IPS DF 6.9 (cell line): ENCODE measurements at regions not wholly inside any gene's neighbourhood (a gene's known extent, or its start where the extent isn't known, plus 50 kb on each side); places are given as distances from the start of the nearest gene placed in this dataset.

Source experiments
- DNase-seq: peaks from one replicate; pipeline ENCODE4 v3.0.0-alpha.2; 2013; ENCODE audit warnings: low read depth, low spot score
- H3K27ac ChIP-seq: one replicate; pipeline ENCODE4 v1.5.1; 2013; ENCODE audit warnings: low read length, control low read depth
- H3K27me3 ChIP-seq: 2 replicates; pipeline ENCODE4 v1.6.1; 2013; ENCODE audit warnings: mild to moderate bottlenecking, low read length; ENCODE audit not compliant: control insufficient read depth, insufficient read depth
- H3K36me3 ChIP-seq: 2 replicates; pipeline ENCODE4 v1.6.1; 2013; ENCODE audit warnings: low read length; ENCODE audit not compliant: control insufficient read depth, insufficient read depth
- H3K4me1 ChIP-seq: 2 replicates; pipeline ENCODE4 v1.6.1; 2013; ENCODE audit warnings: low read length; ENCODE audit not compliant: control insufficient read depth, insufficient read depth
- H3K4me3 ChIP-seq: 2 replicates; pipeline ENCODE4 v1.5.1; 2013; ENCODE audit warnings: mild to moderate bottlenecking, low read length
- H3K9me3 ChIP-seq: 2 replicates; pipeline ENCODE4 v1.6.1; 2013; ENCODE audit warnings: low read length, inconsistent platforms; ENCODE audit not compliant: control insufficient read depth, insufficient read depth
- WGBS: extraction: QIAGEN DNeasy Blood & Tissue Kit; methylation state at CpG from one replicate; pipeline ENCODE4 v1.1.7; 2013; ENCODE audit warnings: mixed read lengths, missing lambda C conversion rate; ENCODE audit not compliant: insufficient read length, insufficient coverage; 5-methylcytosine and 5-hydroxymethylcytosine counted together

- no peaks in the 10 kb centered on the region for H3K9me3 ChIP-seq
- H3K36me3 ChIP-seq = no peaks in the 10 kb centered on the region
- H3K27me3 ChIP-seq = no peaks in the 10 kb centered on the region
- no peak for DNase-seq
- H3K4me3 ChIP-seq = no peak overlapping the region
- H3K4me1 ChIP-seq = no peaks in the 10 kb centered on the region
- H3K27ac ChIP-seq = no peak overlapping the region
Measured at GRCh38 chr4:169342906-169343564, 72.3 kb upstream of the SH3RF1 start.

DNA sequence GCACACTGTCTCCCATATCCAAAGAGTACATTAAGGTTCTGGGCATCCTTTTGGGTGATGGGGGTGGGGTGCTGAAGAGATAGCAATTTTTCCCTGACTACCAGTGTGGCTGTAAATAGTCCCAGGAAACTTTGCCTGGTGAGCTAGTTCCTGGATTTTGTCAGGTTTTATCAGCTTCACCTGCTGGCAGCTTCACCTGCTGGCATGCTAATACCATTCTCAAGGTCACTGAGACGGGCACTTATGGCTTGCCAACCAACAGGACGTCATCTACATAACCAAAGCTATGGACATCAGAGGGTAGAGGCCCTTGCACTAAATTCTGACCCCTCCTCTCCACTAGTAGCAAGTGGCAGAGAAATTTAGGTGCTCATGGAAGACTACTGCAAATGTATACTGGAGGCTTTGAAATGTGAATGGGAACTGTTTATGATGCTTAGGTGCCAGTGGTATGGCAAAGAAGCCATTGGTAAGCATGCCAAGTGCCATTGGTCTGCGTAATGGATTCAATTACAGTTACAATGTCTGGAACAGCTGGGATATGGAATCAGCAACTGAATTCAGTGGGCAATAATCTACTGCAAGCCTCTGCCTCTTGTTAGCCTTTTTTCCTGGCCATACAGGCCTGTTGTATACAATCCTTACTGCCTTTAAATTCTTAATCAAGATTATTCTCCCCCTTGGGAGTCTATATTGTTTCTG, 71.6 kb upstream of the SH3RF1 start:
- Histone ChIP-seq H3K36me3 (no peaks in the 10 kb centered on the region), H3K4me1 (no peaks in the 10 kb centered on the region), H3K4me3 (no peak overlapping the region), H3K27me3 (no peaks in the 10 kb centered on the region), H3K9me3 (no peaks in the 10 kb centered on the region), H3K27ac (no peak overlapping the region)
- DNase-seq = no peak
- WGBS = no CpG with 5 or more reads among the region's 3 CpGs

GRCh38 chr4:169341490-169341889, 70.7 kb upstream of the SH3RF1 start:
- Histone ChIP-seq H3K4me1 (no peaks in the 10 kb centered on the region), H3K36me3 (no peaks in the 10 kb centered on the region), H3K4me3 (no peak overlapping the region), H3K27ac (no peak overlapping the region), H3K9me3 (no peaks in the 10 kb centered on the region), H3K27me3 (no peaks in the 10 kb centered on the region)
- WGBS = no CpG with 5 or more reads among the region's 4 CpGs
- DNase-seq = no peak

GRCh38 chr4:169340834-169341233, 70.1 kb upstream of the SH3RF1 start:
- no peak for DNase-seq
- Histone ChIP-seq H3K27ac (no peak overlapping the region), H3K27me3 (no peaks in the 10 kb centered on the region), H3K9me3 (no peaks in the 10 kb centered on the region), H3K4me1 (no peaks in the 10 kb centered on the region), H3K4me3 (no peak overlapping the region), H3K36me3 (no peaks in the 10 kb centered on the region)
- no CpG with 5 or more reads among the region's 3 CpGs for WGBS

DNA sequence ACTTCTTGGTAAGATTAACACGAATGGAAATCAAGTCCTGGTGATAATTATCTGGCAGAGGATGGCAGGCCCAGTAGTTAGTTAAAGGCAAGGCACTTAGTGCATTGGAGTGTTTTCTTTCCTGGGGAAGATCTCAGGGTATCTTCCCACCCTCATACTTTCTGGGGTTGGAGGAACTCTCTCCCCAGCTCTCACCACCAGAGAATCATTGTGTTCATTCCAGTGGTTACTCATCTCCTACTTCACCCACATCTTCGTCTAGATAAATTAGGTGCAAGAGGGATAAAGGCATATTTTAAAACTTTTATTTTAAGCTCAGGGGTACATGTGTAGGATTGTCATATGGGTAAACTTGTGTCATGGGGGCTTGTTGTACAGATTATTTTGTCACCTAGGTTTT, 67.5 kb upstream of the SH3RF1 start:
- Histone ChIP-seq H3K36me3 (no peaks in the 10 kb centered on the region), H3K9me3 (no peaks in the 10 kb centered on the region), H3K4me1 (peaks cover 1% of the 10 kb centered on the region; the same call in 1 of the 2 replicates), H3K27me3 (no peaks in the 10 kb centered on the region), H3K27ac (no peak overlapping the region), H3K4me3 (no peak overlapping the region)
- no CpG with 5 or more reads among the region's 2 CpGs for WGBS
- no peak for DNase-seq

DNA sequence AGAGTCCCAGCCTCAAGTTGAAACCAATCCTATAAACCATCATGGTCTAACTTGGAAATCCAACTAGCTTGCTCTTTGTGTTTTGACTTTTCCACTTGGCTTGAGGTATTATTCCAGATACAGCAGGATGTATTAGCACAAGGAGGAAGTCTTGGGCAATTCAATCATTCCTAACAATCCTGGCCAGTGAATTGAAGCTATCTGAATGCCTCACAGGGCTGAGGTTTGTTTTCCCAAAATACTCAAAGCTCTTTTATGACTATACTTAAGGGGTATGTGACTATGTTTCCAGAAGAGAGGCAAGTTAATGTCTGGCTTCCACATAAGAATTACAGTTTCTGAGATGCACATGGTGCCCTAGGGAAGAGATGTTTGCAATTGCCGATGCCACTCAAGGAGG, 66.8 kb upstream of the SH3RF1 start:
- H3K4me1 ChIP-seq = peaks cover 1% of the 10 kb centered on the region; the same call in 1 of the 2 replicates
- DNase-seq = no peak
- H3K4me3 ChIP-seq = no peak overlapping the region
- H3K9me3 ChIP-seq = no peaks in the 10 kb centered on the region
- no CpG with 5 or more reads among the region's 1 CpG for WGBS
- H3K27me3 ChIP-seq = no peaks in the 10 kb centered on the region
- H3K36me3 ChIP-seq = no peaks in the 10 kb centered on the region
- no peak overlapping the region for H3K27ac ChIP-seq

- peaks cover 1% of the 10 kb centered on the region; the same call in 1 of the 2 replicates for H3K4me1 ChIP-seq
- no peak overlapping the region for H3K4me3 ChIP-seq
- no peaks in the 10 kb centered on the region for H3K36me3 ChIP-seq
- no peak overlapping the region for H3K27ac ChIP-seq
- DNase-seq = no peak
- no peaks in the 10 kb centered on the region for H3K27me3 ChIP-seq
- WGBS = no CpG with 5 or more reads among the region's 4 CpGs
- no peaks in the 10 kb centered on the region for H3K9me3 ChIP-seq
Measured at GRCh38 chr4:169335331-169335730, 64.6 kb upstream of the SH3RF1 start.

DNA sequence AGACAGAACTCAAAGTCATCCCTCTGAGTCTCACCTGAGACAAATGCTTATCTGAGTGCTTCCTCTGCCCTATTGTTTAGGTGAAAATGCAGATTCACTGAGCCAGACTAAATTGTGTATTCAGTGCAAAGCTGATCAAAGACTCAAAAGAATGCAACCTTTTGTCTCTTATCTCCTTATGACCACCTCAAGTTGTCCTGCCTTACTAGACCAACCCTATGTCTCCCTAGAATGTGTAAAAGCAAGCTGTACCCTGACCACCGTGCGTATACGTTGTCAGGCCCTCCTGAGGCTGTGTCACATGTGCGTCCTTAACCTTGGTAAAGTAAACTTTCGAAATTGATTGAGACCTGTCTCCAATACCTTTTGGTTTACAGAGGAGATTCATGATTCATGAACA, 63.6 kb upstream of the SH3RF1 start:
- Histone ChIP-seq H3K27me3 (no peaks in the 10 kb centered on the region), H3K4me3 (no peak overlapping the region), H3K36me3 (no peaks in the 10 kb centered on the region), H3K9me3 (no peaks in the 10 kb centered on the region), H3K4me1 (peaks cover 1% of the 10 kb centered on the region; the same call in 1 of the 2 replicates), H3K27ac (no peak overlapping the region)
- DNase-seq = peak; percentile 27
- WGBS = no CpG with 5 or more reads among the region's 5 CpGs

- no peak for DNase-seq
- WGBS = no CpG with 5 or more reads among the region's 4 CpGs
- Histone ChIP-seq H3K27me3 (no peaks in the 10 kb centered on the region), H3K4me1 (peaks cover 1% of the 10 kb centered on the region; the same call in 1 of the 2 replicates), H3K27ac (no peak overlapping the region), H3K9me3 (no peaks in the 10 kb centered on the region), H3K4me3 (no peak overlapping the region), H3K36me3 (no peaks in the 10 kb centered on the region)
Measured at GRCh38 chr4:169333265-169333664, 62.5 kb upstream of the SH3RF1 start.

DNA sequence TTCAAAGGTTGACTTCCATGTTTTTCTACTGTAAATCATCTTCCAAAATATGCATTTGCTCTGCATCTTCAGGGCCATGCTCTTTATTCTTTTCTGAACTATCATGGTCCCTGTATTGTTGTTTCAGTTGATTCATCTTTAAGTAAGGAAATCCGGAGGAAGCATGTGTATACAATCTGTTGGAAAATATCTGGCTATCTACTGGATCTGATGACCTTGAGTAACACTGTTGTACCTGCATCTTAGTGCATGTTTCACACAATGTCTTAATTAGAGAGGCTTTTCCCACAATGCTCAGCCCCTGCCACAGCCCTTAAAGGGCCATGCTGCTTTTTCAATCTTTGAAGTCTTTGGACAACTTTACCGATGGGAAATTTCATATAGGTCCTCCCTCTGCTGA, 61.8 kb upstream of the SH3RF1 start:
- no peak for DNase-seq
- Histone ChIP-seq H3K4me1 (peaks cover 1% of the 10 kb centered on the region; the same call in 1 of the 2 replicates), H3K36me3 (no peaks in the 10 kb centered on the region), H3K27ac (no peak overlapping the region), H3K4me3 (no peak overlapping the region), H3K9me3 (no peaks in the 10 kb centered on the region), H3K27me3 (no peaks in the 10 kb centered on the region)
- WGBS = no CpG with 5 or more reads among the region's 2 CpGs

DNA sequence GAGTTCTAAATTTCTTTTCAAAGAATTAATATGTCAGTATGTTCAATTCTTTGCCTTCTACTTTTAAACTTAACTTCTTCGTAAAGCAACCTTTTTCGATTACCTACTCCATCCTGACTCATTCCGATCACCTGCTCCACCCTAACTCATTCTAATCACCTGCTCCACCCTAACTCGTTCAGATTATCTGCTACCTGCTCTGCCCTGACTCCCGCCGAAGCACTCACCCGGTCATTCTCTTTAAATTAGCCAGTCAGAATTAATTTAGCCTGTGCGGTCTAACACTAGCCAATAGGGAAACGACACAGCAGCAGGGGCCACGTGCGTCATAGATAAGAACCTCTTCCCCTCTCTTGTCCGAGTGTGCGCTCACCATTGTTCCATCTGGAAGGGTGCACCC, 60.1 kb upstream of the SH3RF1 start:
- Histone ChIP-seq H3K4me1 (peaks cover 1% of the 10 kb centered on the region; the same call in 1 of the 2 replicates), H3K27ac (no peak overlapping the region), H3K36me3 (no peaks in the 10 kb centered on the region), H3K27me3 (no peaks in the 10 kb centered on the region), H3K9me3 (no peaks in the 10 kb centered on the region), H3K4me3 (no peak overlapping the region)
- WGBS = no CpG with 5 or more reads among the region's 13 CpGs
- no peak for DNase-seq
